B cell (primary cell): ENCODE measurements at regions not wholly inside any gene's neighbourhood (a gene's known extent, or its start where the extent isn't known, plus 50 kb on each side); places are given as distances from the start of the nearest gene placed in this dataset.

Experiments
- ATAC-seq: fragments of 200-7000 bp; cut with Tn5 transposase; one replicate; pipeline ENCODE4 v1.10.0; 2021; ENCODE audit warnings: low read depth, mild to moderate bottlenecking, moderate number of reproducible peaks, moderate library complexity
- CTCF ChIA-PET: fragments of 350-600 bp; sonication (Branson Sonifier 250); formaldehyde crosslinking; loops from one replicate; lab custom pipeline; 2021; ENCODE audit warnings: antibody characterized with exemption, inconsistent platforms; lab: Charles Lee
- POLR2A ChIA-PET: fragments of 350-600 bp; sonication (Branson Sonifier 250); formaldehyde crosslinking; loops from one replicate; lab custom pipeline; 2021; ENCODE audit warnings: antibody characterized with exemption; lab: Charles Lee
- DNase-seq: peaks from one replicate; pipeline ENCODE4 v3.0.0; 2013
- H2AFZ ChIP-seq: 2 replicates; pipeline ENCODE4 v1.6.1; 2012; ENCODE audit warnings: mild to moderate bottlenecking, low read depth, low read length; ENCODE audit not compliant: insufficient read depth, poor library complexity, severe bottlenecking
- H3K27ac ChIP-seq, 2 donors: 1 replicate in 1 of 2; 2 replicates in 1 of 2; pipeline ENCODE4 v1.5.1; 2012 to 2013; ENCODE audit warnings: low read length in 2 of 2, mild to moderate bottlenecking in 2 of 2, moderate library complexity in 1 of 2
- H3K27me3 ChIP-seq, 4 experiments: fragments of 200-600 bp in 1 of 4; sonication (generic) in 1 of 4; replicated peaks in 1 of 4; 1 replicate in 2 of 4; 2 replicates in 2 of 4; pipeline versions ENCODE4 v1.6.1 to v1.7.0; 2013 to 2016; ENCODE audit warnings: low read length in 3 of 4, mild to moderate bottlenecking in 2 of 4, mixed read lengths in 1 of 4, moderate library complexity in 1 of 4; ENCODE audit not compliant: insufficient read depth in 4 of 4, control insufficient read depth in 3 of 4; ENCODE audit errors: control extremely low read depth in 1 of 4
- H3K36me3 ChIP-seq, 2 experiments: replicated peaks in 1 of 2; 1 replicate in 1 of 2; 2 replicates in 1 of 2; pipeline versions ENCODE4 v1.6.1 to v1.7.1; 2013; ENCODE audit warnings: low read length in 1 of 2; ENCODE audit not compliant: insufficient read depth in 2 of 2, control insufficient read depth in 1 of 2; ENCODE audit errors: control extremely low read depth in 1 of 2, extremely low read depth in 1 of 2
- H3K4me1 ChIP-seq, 2 donors: fragments of 200-600 bp in 1 of 2; sonication (generic) in 1 of 2; 1 replicate in 1 of 2; 2 replicates in 1 of 2; pipeline versions ENCODE4 v1.5.1 to v1.6.1; 2013 to 2017; ENCODE audit warnings: low read length in 2 of 2; ENCODE audit not compliant: control insufficient read depth in 2 of 2, insufficient read depth in 2 of 2
- H3K4me2 ChIP-seq: replicated peaks from 2 replicates; pipeline ENCODE3; 2012; ENCODE audit warnings: mild to moderate bottlenecking, low read depth, low read length; ENCODE audit not compliant: poor library complexity, severe bottlenecking
- H3K4me3 ChIP-seq, 5 experiments: fragments of 200-600 bp in 1 of 5; sonication (generic) in 1 of 5; 1 replicate in 3 of 5; 2 replicates in 2 of 5; pipeline versions ENCODE4 v1.5.1 to v1.7.0; 2011 to 2016; ENCODE audit warnings: low read length in 4 of 5, mild to moderate bottlenecking in 4 of 5, low read depth in 2 of 5, control low read depth in 1 of 5, moderate library complexity in 1 of 5; ENCODE audit not compliant: insufficient read depth in 1 of 5; ENCODE audit errors: control extremely low read depth in 1 of 5, extremely low read depth in 1 of 5
- H3K79me2 ChIP-seq: fragments of 200-600 bp; sonication (generic); one replicate; pipeline ENCODE4 v1.6.0; 2016; ENCODE audit warnings: low read length; ENCODE audit not compliant: control insufficient read depth, insufficient read depth
- H3K9ac ChIP-seq: fragments of 200-600 bp; sonication (generic); 2 replicates; pipeline ENCODE4 v1.6.1; 2017; ENCODE audit warnings: mild to moderate bottlenecking, low read length, moderate library complexity
- H3K9me3 ChIP-seq, 3 donors: one replicate each; pipeline versions ENCODE4 v1.6.1 to v1.7.1; 2013; ENCODE audit warnings: low read length in 2 of 3; ENCODE audit not compliant: control insufficient read depth in 2 of 3, insufficient read depth in 1 of 3; ENCODE audit errors: control extremely low read depth in 1 of 3
- H4K20me1 ChIP-seq: 2 replicates; pipeline ENCODE4 v1.6.0; 2012; ENCODE audit warnings: mild to moderate bottlenecking, low read length; ENCODE audit not compliant: insufficient read depth, control insufficient read depth, poor library complexity, severe bottlenecking
- H3K27ac Mint-ChIP-seq: one replicate; pipeline ENCODE4 v1.8.0; 2021; ENCODE audit warnings: mixed read lengths
- H3K27me3 Mint-ChIP-seq: one replicate; pipeline ENCODE4 v1.8.0; 2021; ENCODE audit warnings: mixed read lengths
- H3K4me1 Mint-ChIP-seq: one replicate; pipeline ENCODE4 v1.8.0; 2021; ENCODE audit warnings: mixed read lengths
- H3K4me3 Mint-ChIP-seq: one replicate; pipeline ENCODE4 v1.8.0; 2021; ENCODE audit warnings: mixed read lengths
- H3K9me3 Mint-ChIP-seq: one replicate; pipeline ENCODE4 v1.8.0; 2022; ENCODE audit warnings: mixed read lengths; ENCODE audit not compliant: insufficient read depth
- EZH2 ChIP-seq: IDR thresholded peaks from 2 replicates; pipeline ENCODE4 v1.6.1; 2012; ENCODE audit warnings: borderline replicate concordance, low read depth, mild to moderate bottlenecking, moderate library complexity, low read length; ENCODE audit not compliant: insufficient read depth, poor library complexity, severe bottlenecking
- WGBS: methylation state at CpG from one replicate; pipeline ENCODE4 v1.1.5; 2013; ENCODE audit warnings: missing lambda C conversion rate; ENCODE audit not compliant: insufficient coverage; 5-methylcytosine and 5-hydroxymethylcytosine counted together
- intact Hi-C: fragments of 100-400 bp; cut with micrococcal nuclease; formaldehyde crosslinking; loops from one replicate; pipeline ENCODE4 v1.10.0; 2022
- TF ChIP-seq, protein P1 (sequence below): fragments of 200-600 bp; IDR thresholded peaks from one replicate; pipeline ENCODE4 v1.8.0; 2022; ENCODE audit warnings: antibody characterized with exemption, mild to moderate bottlenecking

DNA sequence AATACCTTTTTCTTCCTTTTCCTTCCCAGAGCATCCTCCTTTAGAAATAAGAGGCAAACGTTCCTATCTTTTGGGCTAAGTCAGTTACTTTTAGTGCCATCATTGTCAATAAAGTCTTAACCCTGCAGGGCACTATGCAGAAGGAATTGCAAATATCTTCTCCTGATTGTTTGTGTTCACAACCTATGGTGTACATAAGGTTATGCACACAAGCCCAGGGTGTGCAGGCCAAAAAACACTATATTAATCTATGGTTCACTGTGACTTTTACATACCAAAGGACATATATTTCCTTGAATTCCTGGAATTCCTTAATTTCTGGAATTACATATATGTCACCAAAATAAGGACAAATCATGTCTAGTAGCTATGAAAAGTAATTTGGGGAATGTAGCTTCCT, 493.5 kb downstream of the MTRR start:
- H3K27ac ChIP-seq, result no peak overlapping the region
- H2AFZ ChIP-seq, result no peak overlapping the region
- ATAC-seq, result no peak
- no peaks in the 10 kb centered on the region for H3K4me1 ChIP-seq
- H3K79me2 ChIP-seq, result no peaks in the 10 kb centered on the region
- H4K20me1 ChIP-seq, result no peaks in the 10 kb centered on the region
- Mint-ChIP-seq H3K4me1 (no peaks in the 10 kb centered on the region), H3K27ac (no peak overlapping the region), H3K9me3 (no peaks in the 10 kb centered on the region), H3K27me3 (no peaks in the 10 kb centered on the region), H3K4me3 (no peak overlapping the region)
- H3K27me3 ChIP-seq, result no peaks in the 10 kb centered on the region
- no peak overlapping the region for H3K9ac ChIP-seq
- H3K4me3 ChIP-seq, result no peak overlapping the region
- TF ChIP-seq EZH2, result no peak
- ChIA-PET POLR2A (no interaction called here), CTCF (no interaction called here)
- H3K4me2 ChIP-seq, result no peak overlapping the region
- no peak for DNase-seq
- H3K36me3 ChIP-seq, result no peaks in the 10 kb centered on the region
- intact Hi-C loops, result no loop called here
- no CpG with 5 or more reads among the region's 1 CpG for WGBS
- no peaks in the 10 kb centered on the region for H3K9me3 ChIP-seq

DNA sequence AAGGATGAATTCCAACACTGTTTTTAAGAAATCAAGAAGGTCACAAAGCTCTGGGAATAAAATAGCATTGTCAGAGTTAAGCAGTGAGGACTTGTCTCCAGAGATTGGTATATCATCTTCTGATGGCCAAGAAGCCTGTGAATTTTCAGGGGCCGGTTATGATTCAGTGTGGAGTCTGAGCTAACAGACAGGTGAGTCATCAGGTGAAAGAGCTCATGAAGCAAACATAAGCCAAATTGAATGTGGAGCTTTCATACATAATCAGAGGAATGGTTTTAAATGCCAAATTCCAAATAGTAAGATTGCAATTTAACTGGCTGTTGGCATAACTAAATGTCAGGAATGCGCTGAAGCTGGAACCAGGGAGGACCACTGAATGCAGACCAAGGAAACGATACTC, 494.2 kb downstream of the MTRR start:
- DNase-seq, result no peak
- H3K4me2 ChIP-seq, result no peak overlapping the region
- H2AFZ ChIP-seq, result no peak overlapping the region
- intact Hi-C loops, result no loop called here
- POLR2A ChIA-PET, result no interaction called here
- H3K4me3 ChIP-seq, result no peak overlapping the region
- Mint-ChIP-seq H3K9me3 (no peaks in the 10 kb centered on the region), H3K4me3 (no peak overlapping the region), H3K4me1 (no peaks in the 10 kb centered on the region), H3K27ac (no peak overlapping the region), H3K27me3 (no peaks in the 10 kb centered on the region)
- CTCF ChIA-PET, result no interaction called here
- H3K27me3 ChIP-seq, result no peaks in the 10 kb centered on the region
- H4K20me1 ChIP-seq, result no peaks in the 10 kb centered on the region
- no peak overlapping the region for H3K9ac ChIP-seq
- no peaks in the 10 kb centered on the region for H3K9me3 ChIP-seq
- H3K36me3 ChIP-seq, result no peaks in the 10 kb centered on the region
- no peak overlapping the region for H3K27ac ChIP-seq
- ATAC-seq, result no peak
- no peaks in the 10 kb centered on the region for H3K79me2 ChIP-seq
- TF ChIP-seq, protein P1, sequence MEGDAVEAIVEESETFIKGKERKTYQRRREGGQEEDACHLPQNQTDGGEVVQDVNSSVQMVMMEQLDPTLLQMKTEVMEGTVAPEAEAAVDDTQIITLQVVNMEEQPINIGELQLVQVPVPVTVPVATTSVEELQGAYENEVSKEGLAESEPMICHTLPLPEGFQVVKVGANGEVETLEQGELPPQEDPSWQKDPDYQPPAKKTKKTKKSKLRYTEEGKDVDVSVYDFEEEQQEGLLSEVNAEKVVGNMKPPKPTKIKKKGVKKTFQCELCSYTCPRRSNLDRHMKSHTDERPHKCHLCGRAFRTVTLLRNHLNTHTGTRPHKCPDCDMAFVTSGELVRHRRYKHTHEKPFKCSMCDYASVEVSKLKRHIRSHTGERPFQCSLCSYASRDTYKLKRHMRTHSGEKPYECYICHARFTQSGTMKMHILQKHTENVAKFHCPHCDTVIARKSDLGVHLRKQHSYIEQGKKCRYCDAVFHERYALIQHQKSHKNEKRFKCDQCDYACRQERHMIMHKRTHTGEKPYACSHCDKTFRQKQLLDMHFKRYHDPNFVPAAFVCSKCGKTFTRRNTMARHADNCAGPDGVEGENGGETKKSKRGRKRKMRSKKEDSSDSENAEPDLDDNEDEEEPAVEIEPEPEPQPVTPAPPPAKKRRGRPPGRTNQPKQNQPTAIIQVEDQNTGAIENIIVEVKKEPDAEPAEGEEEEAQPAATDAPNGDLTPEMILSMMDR, result no peak
- no peak for TF ChIP-seq EZH2
- H3K4me1 ChIP-seq, result no peaks in the 10 kb centered on the region
- WGBS, result 100% methylated on average over 1 of the region's 3 CpGs
